ENCODE measurements at regions not wholly inside any gene's neighbourhood (a gene's known extent, or its start where the extent isn't known, plus 50 kb on each side); places are given as distances from the start of the nearest gene placed in this dataset.

DNA sequence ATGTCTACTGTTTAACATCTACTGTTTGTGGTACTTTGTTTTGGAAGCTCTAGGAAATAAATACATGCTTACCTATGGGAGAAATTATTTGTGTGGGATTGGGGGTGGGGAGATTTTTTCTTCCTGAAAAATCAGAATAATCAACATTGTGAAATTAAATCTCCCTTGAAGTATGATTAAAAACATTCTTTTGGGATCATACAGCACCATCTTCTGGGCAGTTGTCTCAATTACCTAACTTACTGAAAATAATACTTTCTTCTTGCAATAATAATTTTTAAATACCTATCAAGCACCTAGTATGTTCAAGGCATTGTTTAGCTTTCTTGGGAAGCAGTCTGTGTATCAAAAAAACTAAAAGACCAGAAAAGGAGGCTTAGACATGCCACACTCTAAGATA is 576.5 kb upstream of the ARGLU1 start:
- TF ChIP-seq, protein P1, sequence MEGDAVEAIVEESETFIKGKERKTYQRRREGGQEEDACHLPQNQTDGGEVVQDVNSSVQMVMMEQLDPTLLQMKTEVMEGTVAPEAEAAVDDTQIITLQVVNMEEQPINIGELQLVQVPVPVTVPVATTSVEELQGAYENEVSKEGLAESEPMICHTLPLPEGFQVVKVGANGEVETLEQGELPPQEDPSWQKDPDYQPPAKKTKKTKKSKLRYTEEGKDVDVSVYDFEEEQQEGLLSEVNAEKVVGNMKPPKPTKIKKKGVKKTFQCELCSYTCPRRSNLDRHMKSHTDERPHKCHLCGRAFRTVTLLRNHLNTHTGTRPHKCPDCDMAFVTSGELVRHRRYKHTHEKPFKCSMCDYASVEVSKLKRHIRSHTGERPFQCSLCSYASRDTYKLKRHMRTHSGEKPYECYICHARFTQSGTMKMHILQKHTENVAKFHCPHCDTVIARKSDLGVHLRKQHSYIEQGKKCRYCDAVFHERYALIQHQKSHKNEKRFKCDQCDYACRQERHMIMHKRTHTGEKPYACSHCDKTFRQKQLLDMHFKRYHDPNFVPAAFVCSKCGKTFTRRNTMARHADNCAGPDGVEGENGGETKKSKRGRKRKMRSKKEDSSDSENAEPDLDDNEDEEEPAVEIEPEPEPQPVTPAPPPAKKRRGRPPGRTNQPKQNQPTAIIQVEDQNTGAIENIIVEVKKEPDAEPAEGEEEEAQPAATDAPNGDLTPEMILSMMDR (IDR thresholded peaks at IDR 0.05) = no peak
- no peak for TF ChIP-seq POLR2A (IDR thresholded peaks at IDR 0.05)
